HG03439 (cell line): ENCODE measurements at regions not wholly inside any gene's neighbourhood (a gene's known extent, or its start where the extent isn't known, plus 50 kb on each side); places are given as distances from the start of the nearest gene placed in this dataset.
"Not testable (repeated sequence)": the region's sequence is repeated elsewhere in the genome, so short reads cannot be mapped to it uniquely, and the experiment has no call there.

Experiments used
- ATAC-seq: cut with Tn5 transposase; IDR thresholded peaks from one replicate; pipeline ENCODE4 v1.9.1; 2021; ENCODE audit warnings: mild to moderate bottlenecking, moderate library complexity; ENCODE audit not compliant: unreplicated experiment

DNA sequence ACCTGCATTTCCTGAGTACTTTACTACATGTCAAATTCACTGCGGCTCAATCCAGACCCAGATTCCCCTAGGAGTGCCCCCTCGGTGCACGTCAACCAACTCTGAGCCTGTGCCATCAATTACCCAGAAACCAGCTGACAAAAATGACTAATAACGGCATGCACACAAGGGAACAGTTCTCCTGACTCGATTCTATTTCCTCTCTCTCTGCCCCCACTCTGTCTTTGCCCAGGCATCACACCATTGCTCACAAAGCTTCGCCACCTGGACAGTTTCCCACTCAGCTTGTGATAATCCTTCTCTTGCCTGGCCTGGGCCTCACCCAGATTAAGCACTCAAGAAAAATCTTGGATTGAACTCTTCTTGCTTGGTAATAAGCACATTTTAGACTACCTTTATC lies 115.3 kb upstream of the NDUFV2 start:
- no peak for ATAC-seq

DNA sequence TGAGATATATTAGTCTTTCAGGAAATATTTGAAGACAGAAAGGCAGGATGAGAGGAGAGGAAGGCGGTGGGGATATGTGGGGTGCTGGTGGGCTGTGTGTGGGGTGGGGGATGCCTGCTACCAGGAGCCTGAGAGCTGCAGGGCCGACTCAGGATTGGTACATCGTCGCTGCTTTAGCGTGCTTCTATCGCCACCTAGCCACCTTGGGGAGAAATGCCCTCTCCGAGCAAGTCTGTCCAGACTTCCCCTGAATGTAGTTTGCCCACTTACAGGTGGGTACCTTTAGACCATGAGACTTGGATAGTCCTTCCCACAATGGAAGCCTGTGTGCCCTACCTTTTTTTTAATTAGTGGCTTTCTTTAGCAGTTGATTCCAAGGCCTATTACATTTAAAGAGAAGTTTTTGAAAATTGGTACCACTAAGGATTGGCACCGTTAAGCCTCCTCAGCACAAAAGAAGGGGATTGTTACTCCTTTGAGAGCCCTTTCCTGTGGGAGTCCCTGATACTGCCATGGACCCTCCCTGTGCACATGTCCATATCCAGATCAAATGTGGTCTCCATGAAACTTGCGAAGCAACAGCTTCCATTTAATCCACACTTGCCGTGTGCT lies 114.1 kb upstream of the NDUFV2 start:
- ATAC-seq = no peak

DNA sequence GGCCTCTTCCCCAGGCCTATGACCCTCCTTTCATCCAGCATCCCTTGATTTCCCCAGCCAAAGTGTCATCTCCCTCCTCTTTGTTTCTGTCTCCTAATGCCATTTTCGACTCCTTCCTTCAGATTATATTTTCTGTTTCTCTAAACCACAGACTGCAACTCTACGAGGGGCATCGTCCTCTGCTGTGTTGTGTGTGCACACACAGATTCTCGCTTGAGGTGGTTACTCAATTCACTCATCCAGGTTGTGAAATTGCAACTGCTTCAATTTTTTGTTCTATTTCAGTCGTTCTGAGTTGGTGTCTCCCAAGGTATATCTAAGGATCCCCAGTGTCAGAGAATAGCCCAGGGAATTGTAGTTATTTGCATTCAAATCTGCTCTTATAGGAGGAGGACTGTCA lies 113.5 kb upstream of the NDUFV2 start:
- ATAC-seq = no peak

DNA sequence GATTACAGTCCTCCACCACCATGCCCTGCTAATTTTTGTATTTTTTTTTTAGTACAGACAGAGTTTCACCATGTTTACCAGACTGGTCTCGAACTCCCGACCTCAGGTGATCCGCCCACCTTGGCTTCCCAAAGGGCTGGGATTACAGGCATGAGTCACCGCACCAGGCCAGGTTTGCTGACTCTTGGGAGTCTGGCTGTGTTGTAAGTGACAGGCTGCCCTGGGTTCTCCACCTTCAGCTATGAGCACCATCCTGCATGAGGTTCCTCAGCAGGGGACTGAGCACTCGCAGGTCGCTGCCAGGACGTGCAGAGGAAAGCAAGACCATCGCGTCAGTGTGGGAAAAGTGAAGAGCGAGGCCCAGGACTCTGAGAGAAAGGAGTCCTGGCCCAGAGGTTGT lies 112.6 kb upstream of the NDUFV2 start:
- no peak for ATAC-seq

DNA sequence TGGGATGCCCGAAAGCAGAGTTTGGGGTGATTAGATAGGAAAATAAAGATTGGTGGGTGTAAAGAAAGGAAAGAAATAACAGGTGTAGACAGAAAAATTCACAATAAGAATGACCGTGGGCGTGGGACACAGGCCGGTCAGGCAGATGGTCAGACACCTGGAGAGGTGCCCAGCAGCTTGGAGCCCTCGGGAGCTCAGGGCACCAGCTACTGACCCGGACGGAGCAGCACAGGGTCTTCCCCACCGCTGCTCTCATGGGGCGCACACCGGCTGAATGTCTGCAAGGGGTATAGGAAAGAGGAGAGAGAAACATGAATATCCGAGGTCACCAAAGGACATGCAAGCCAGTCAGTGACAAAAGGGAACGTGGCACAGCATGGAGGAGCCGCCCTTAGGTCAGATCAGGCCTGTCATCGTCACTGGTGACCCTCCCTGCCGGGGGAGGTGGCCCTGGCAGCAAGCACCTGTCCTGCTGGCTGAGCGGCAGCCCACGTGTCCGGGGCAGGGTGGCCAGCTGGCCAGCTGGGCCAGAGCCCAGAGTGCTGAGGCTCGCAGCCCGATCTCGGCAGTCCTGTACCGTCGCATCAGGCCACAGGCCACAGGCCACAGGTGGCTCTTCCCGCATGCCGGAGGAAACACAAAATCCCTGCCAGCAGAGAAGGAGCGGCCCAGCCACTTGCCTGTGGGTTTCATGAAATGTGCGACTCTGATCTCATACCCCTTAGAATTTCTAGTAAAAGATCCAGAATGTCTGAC lies 112.0 kb upstream of the NDUFV2 start:
- no peak for ATAC-seq

DNA sequence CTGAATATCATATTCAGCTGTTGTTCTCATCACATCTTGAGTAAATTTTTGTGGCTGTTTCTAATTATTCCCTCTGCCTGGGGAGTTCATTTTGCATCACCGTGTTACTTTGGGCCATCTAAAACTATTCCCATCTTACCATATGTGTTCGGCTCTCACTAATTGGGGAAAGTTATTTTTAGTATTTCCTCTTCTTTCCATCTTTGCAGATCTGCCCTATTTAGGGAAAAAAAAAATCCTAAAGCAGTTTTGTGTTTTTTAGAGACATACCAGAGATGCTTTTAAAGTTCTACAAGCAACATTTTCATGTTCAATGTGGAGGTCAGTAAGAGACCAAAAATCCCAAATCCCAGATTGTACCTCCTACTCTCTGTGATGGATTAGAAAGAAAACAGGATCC lies 111.3 kb upstream of the NDUFV2 start:
- ATAC-seq = no peak

DNA sequence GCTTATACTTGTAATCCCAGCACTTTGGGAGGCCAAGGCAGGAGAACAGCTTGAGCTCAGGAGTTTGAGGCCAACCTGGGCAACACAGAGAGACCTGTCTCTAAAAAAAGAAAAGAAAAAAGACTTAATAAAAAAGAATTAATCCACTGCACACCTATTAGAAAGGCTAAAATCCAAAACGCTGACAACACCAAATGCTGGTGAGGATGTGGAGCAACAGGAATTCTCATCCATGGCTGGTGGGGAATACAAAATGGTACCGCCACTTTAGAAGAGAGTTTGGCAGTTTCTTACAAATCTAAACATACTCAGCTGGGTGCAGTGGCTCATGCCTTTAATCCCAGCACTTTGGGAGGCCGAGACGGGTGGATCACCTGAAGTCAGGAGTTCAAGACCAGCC lies 110.0 kb upstream of the NDUFV2 start:
- ATAC-seq = not testable (repeated sequence)

DNA sequence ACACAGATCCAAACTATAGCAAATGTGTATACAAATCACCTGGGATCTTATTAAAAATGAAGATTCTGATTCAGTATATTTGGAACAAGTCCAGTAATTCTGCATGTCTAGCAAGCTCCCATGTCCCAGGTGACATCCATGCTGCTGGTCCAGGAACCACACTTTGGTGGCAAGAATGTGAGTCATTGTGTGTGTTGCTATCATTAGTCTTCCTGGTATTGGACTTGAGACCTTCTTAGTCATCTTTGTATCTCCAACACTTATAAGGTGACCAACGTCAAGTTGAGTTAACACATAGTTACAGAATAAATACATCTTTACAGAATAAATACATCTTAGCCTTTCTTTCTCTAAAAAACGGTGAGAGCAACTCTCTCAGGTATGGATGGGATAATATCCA lies 107.9 kb upstream of the NDUFV2 start:
- ATAC-seq = no peak

DNA sequence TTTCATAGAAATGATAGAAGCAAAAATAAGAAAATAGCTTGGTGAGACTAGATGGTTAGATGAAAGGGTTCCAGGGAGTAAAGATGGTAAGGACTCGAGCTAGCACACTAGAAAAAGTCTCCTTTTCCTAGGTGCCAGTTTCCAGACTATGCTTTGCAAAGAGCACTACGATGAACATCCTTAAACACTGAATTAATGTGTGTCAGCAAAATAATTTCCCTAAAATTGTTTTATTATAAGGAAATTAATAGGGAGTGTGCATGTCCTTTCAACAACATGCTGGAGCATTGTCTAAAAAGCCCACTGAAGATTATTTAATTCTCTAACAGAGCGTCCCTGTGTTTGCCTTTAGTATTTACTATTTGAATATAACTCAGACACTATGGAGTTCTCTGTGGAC lies 107.4 kb upstream of the NDUFV2 start:
- no peak for ATAC-seq

DNA sequence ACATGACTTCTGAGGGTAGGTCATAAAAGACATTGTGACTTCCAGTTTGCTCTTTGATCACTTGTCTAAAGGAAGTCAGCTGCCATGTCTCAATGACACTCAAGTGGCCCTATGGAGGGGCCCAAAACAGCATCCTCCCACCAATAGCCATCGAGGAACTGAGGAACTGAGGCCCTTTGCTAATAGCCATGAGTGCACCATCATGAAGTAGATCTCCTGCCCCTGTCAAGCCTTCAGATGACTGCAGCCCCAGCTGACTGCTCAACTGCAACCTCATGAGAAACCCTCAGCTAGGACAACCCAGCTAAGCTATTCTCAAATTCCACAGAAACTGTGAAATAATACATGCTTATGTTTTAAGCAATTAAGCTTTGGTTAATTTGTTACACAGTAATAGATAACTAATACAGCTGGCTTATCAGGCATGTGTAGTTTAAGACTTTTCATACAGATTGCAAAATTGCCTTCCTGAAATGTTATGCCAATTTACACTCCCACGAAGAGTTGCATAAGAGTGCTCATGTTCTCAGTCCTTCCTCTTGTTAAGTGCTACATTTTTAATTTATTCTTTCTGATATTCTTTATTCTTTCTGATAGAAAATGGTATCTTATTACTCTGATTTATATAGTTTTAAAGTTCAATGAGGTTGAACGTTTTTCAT lies 105.6 kb upstream of the NDUFV2 start:
- no peak for ATAC-seq

DNA sequence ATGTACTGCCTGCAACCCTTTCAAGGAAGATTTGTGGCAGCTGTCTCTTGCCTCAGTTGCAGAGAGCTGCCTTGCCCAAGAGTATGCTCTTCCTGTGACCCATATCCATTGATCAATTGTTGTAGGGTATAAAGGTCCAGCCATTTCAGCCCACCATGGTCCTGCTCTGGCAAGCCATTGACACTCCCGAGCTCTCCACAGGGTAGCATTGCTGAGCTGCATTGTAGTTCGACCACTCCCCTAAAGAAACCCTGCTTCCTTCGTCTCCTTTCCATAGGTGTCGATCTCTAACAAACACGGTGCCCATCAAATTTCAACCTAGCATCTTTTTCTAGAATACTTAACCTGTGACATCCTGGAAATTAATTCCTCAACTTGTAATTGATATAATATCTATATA lies 104.9 kb upstream of the NDUFV2 start:
- no peak for ATAC-seq

DNA sequence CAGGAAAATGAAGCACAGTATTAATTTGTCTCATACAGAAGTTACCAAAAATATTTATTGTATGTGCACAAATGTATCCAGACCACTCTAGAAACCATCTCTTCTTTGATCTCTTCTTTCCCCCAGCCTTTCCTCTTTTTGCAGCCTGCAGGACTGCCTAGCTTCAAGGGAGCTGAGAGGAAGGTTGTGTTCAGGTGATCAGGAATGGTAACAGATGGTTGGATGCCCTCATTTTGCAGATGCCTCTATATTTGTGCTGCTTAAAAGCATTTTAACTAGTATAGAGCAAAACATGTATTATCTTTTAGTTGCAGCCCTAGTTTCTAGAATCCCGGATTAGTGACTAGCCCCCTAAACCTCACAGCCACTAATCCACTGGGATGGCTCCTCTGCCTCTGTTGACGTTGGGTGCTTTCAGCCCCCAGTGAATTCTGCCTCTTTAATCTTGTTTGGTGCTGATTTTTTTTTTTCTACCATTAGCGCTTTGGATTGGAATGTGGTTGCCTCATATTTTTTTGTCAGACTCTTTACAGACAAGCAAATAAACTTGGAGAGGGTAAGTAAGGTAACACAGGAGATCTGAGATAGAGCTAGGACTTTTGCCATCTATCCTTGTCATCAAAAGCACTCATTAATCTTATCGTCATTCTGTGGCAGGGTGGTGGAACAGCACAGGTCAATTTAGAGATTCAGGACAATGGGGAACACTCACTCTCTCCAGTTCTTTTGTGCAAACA lies 103.8 kb upstream of the NDUFV2 start:
- no peak for ATAC-seq

DNA sequence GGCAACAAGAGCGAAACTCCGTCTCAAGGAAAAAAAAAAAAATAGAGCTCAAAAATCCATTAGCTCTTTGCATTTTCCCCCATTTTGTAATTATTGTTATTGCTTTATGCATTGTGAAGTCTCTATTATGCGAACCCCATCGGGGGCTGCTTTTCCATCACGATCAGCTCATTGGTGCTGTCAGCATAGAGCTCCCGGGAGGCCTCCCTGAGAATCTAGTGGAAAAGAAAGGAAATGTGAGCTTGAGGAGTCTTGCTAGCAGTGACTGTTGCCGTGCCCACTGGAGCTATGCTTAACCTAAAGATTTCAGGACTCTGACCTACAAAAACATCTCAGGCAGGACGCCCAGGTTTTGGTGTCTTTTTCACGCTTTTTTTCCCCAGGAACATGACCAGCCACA lies 102.6 kb upstream of the NDUFV2 start:
- no peak for ATAC-seq

DNA sequence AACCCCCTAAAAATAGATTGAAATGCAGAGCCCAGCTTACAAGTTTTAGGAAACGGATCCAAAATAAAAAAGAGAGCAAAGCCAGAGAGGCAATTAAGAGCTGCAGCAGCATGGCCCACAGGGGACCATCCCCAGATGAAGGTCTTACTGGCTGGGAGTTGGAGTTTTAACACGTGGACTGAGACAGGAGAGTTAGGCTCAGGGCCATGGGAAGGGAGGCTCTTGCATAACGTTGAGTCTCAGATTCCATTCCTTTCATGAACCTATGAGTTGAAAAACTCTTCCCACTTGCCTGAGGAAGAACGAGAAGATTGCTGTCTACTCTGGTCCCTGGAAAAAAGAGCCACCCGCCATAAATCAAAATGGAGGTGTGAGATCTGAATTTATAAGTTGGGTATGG lies 101.8 kb upstream of the NDUFV2 start:
- ATAC-seq = no peak

DNA sequence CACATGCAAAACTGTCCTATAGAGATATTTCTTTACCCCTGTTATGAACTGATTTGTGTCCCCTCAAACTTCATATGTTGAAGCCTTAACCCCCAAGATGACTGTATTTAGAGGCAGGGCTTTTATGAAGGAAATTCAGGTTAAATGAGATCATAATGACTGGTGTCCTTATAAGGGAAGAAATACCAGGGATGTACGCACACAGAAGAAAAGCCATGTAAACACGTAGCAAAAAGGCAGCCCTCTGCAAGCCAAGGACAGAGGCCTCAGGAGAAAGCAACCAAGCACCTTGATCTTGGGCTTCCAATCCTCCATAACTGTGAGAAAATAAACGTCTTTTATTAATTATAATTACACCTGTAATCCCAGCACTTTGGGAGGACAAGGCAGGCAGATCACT lies 101.3 kb upstream of the NDUFV2 start:
- ATAC-seq = no peak

DNA sequence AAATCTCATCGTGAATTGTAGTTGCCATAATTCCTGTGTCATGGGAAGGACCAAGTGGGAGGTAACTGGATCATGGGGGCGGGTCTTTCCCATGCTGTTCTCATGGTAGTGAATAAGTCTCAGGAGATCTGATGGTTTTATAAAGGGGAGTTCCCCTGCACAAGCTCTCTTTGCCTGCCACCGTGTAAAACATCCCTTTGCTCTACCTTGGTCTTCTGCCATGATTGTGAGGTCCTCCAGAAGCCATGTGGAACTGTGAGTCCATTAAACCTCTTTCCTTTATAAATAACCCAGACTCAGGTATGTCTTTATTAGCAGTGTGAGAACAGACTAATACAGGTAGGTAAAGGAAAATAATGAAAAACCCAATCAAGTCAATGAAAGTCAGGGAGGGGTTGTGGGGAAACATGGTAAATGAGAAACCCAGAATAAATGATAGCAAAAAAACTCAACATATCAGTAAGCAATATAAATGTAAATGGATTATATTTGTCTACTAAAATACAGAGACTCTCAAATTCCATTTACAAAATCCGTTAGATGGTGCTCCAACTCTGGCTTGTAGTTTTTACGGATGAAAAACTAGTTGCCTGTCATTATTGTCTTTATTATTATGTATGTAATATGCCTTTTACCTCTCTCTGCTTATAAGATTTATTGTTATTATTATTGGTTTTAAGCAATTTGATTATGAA lies 98.9 kb upstream of the NDUFV2 start:
- no peak for ATAC-seq

DNA sequence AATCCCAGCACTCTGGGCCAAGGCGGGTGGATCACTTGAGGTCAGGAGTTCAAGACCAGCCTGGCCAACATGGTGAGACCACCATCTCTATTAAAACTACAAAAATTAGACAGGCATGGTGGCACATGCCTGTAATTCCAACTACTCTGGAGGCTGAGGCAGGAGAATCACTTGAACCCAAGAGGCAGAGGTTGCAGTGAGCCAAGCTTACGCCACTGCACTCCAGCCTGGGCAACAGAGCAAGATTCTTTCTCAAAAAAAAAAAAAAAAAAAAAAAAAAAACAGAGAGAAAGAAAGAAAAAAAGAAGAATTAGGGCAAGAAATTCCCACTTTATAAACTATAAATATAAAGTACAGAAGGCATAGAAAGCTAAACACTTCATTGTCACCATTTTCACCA lies 98.2 kb upstream of the NDUFV2 start:
- ATAC-seq = not testable (repeated sequence)

DNA sequence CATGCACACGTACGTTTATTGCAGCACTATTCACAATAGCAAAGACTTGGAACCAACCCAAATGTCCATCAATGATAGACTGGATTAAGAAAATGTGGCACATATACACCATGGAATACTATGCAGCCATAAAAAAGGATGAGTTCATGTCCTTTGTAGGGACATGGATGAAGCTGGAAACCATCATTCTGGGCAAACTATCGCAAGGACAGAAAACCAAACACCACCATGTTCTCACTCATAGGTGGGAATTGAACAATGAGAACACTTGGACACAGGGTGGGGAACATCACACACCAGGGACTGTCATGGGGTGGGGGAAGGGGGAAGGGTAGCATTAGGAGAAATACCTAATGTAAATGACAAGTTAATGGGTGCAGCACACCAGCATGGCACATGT lies 94.8 kb upstream of the NDUFV2 start:
- ATAC-seq = not testable (repeated sequence)

DNA sequence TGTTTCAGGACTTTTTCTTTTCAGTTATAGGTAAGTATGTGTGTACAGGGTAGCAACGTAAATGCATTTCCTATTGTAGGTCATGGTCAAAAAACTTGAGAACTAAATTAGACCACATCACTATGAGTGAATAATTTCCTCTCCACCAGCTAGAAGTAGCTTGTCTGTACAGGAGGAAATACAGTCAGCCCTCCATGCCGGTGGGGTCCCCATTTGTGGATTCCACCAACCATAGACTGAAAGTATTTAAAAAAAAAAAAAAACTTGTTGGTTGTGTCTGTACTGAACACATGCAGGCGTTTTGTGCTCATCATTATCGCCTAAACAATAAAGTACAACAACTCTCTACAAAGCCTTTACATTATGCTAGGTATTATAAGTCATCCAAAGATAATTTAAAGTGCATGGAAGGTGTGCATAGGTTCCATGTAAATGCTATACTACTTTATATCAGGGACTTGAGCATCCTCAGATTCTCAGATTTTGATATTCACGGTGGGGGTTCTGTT lies 94.2 kb upstream of the NDUFV2 start:
- ATAC-seq = no peak

DNA sequence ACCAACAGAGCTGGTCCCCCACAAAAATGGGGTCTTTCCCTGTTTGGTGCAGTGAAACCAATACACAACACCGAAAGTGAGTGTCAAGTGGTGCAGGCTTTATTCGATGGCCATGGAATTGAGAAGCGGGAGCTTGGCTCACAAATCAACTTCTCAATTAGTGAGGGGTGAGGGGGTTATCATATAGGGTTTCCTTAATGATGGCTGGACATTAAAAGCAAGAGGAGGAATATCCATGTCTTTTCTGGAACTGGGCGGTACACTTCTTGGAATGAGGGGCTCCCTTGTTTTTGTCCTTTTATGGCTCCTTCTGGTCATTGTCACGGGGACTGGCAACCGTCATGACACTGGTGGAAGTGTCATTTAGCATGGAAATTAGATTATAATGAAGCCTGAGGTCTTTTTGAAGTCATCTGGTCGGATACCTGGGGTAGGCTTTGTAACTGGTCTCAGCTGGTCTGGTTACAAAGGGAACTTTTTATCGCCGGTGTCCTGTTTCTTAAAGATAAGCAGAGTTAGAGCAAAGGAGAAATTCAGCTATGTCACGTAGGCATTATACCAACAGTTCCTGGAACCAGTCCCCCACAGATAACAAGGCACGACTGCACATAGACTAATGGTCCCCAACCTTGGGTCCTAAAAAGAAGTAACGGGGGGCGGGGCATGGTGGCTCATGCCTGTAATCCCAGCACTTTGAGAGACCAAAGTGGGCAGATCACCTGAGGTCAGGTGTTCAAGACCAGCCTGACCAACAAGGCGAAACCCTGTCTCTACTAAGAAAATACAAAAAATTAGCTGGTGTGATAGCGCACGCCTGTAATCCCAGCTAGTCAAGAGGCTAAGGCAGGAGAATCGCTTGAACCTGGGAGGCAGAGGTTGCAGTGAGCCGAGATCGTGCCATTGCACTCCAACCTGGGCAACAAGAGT lies 93.5 kb upstream of the NDUFV2 start:
- ATAC-seq = no peak
